NAMALWA (cell line): ENCODE measurements at regions not wholly inside any gene's neighbourhood (a gene's known extent, or its start where the extent isn't known, plus 50 kb on each side); places are given as distances from the start of the nearest gene placed in this dataset.

Experiments used
- DNase-seq: peaks from one replicate; pipeline ENCODE4 v3.0.0-alpha.2; 2015; ENCODE audit warnings: low spot score

- no peak for DNase-seq
Measured at GRCh38 chr6:113143206-113143605, 713.9 kb upstream of the MARCKS start.

DNA sequence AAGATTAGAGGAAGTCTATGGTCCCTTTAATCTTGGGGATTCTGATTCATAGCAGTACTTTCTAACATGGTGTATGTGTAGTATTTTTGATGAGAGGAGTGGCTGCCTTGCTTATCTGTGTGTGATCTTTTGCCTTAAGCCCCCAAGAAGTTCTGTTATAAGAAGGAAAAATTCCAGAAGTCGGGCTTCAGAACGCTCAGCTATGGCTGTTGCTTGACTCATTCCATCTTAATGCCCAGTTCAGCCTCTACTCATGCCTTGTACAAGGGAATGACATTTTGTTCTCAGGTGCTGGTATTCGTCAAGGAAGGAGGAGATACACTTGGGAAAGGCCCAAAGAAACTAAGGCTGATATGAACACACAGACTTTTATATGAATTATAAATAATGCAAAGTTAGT is 713.0 kb upstream of the MARCKS start:
- DNase-seq, result no peak

DNA sequence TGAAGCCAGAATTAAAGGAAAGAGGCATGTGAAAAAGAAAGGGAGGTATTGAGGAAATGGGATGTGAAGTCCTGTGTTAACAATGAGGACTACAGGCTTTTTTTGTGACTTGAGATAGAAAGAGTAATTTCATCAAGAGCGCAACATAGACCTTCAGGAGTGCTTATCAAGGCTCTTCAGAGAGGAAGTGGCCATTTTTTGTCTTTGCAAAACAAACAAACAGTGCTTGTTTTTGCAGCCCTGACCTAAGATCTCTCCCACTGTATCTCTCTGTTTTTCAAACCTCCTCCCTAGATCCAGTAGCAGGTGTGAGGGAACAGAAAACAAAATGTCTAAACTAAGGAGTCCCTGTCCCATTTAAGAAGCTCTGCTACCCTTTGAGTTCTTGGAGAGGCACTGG is 710.3 kb upstream of the MARCKS start:
- no peak for DNase-seq

DNA sequence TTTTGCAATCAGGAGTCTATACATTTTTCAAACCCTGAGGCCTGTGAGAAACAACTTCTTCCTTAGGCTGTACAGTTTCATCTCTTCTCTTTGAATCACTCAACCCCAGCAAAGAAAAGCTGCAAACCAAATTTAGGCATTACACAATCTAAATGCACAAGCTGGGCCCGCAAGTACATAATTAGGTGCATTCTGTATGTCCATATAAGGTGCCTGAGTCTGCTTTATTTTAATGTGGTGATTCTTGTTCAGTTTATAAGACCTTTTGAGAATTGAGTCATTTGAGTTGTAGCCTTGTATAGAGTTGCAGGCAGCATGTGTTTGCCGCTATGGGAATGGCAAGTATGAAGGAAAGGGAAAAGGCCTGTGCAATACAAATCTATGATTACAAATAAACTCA is 709.6 kb upstream of the MARCKS start:
- no peak for DNase-seq

GRCh38 chr6:113148566-113148965 is 708.6 kb upstream of the MARCKS start:
- DNase-seq, result no peak

DNA sequence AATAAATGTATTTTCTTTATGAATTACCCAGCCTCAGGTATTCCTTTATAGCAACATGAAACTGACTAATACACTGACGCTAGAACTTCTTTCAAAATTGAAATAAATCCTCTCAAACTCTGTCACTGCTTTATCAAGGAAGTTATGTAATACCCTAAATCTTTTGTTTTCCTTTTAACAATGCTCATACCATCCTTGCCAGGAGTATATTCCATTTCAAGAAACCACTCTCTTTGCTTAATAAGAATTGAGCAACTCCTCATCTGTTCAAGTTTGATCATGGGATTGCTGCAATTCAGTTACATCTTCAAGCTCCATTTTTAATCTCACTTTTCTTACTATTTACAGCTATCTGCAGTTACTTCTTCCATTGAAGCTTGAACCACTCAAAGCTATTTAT is 707.6 kb upstream of the MARCKS start:
- no peak for DNase-seq

DNA sequence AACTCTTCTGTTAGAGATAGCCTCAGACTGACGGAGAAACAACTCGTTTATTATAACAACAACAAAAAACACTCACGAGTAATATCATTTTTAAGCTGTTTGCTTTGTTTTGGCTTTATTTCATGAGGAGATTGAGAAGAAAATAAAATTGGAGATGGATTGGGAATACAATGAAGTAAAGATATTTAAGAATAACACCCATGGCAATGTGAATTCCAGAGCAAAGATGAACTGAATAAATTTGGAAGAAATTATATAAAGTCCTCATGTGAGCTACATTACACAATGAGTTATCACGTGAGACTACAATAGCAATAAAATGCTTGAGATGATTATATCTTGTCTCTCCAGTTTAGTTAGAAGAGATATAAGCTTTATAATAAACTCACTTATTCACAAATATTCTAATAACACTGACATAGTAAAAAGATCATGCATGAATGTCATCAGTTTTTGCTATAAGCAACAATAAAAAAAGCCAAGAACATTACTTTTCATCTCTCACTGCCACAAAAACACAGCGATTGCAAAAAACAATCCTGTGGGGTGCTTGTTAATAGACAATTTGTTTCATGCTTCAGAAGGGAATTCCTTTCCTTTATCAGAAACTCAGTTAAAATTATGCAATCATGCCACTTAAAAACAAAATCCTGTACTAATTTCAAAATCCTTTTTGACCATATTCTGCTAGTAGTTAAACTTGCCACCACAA is 696.7 kb upstream of the MARCKS start:
- DNase-seq, result no peak

- no peak for DNase-seq
Measured at GRCh38 chr6:113161018-113161315, 696.2 kb upstream of the MARCKS start.

GRCh38 chr6:113162739-113163138 is 694.4 kb upstream of the MARCKS start:
- no peak for DNase-seq

DNA sequence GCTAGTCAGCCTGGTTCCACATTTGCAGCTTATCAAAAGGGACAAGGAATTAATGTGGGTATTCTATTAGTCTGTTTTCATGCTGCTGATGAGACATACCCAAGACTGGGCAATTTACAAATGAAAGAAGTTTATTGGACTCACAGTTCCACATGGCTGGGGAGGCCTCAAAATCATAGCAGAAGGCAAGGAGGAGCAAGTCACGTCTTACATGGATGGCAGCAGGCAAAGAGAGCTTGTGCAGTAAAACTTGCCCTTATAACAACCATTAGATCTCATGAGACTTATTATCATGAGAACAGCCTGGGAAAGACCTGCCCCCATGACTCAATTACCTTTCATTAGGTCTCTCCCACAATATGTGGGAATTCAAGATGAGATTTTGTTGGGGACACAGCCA is 689.1 kb upstream of the MARCKS start:
- no peak for DNase-seq

GRCh38 chr6:113169484-113169883 is 687.7 kb upstream of the MARCKS start:
- no peak for DNase-seq

- no peak for DNase-seq
Measured at GRCh38 chr6:113170454-113170853, 686.7 kb upstream of the MARCKS start.

DNA sequence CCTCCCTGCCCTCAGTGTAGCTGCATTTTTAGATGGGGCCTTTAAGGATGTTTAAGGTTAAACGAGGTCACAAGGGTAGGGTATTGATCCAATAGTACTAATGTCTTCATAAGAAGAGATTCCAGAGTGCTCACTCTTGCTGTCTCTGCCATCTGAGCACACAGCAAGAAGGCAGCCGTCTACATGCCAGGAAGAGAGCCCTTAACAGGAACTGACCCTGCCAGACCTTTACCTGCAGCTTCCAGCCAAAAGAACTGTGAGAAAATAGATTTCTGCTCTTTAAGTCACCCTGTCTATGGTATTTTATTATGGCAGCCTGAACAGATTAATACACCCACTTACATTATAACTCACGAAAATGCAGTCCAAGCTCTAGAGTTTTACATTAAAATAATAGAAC is 685.3 kb upstream of the MARCKS start:
- no peak for DNase-seq

GRCh38 chr6:113172531-113172966 is 684.6 kb upstream of the MARCKS start:
- no peak for DNase-seq

DNA sequence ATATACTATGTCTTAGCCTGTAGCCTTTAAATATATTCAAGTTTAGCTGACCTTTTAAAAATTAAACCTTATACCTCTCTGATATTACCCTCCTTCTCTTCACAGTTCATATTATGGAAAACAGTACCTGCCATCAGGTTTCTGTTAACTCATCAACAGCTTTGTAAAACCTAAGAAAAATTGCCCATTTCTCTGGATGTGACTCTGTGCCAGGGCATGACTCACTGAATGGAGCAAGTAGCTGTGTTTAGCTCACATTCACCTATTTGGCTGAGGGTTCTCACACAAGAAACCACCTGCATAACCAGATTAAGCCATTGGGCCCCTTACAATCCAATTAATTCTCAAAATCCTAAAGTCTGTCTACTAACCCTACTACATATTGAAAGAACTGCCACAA is 678.8 kb upstream of the MARCKS start:
- DNase-seq, result no peak

- DNase-seq, result no peak
Measured at GRCh38 chr6:113181164-113181563, 676.0 kb upstream of the MARCKS start.

DNA sequence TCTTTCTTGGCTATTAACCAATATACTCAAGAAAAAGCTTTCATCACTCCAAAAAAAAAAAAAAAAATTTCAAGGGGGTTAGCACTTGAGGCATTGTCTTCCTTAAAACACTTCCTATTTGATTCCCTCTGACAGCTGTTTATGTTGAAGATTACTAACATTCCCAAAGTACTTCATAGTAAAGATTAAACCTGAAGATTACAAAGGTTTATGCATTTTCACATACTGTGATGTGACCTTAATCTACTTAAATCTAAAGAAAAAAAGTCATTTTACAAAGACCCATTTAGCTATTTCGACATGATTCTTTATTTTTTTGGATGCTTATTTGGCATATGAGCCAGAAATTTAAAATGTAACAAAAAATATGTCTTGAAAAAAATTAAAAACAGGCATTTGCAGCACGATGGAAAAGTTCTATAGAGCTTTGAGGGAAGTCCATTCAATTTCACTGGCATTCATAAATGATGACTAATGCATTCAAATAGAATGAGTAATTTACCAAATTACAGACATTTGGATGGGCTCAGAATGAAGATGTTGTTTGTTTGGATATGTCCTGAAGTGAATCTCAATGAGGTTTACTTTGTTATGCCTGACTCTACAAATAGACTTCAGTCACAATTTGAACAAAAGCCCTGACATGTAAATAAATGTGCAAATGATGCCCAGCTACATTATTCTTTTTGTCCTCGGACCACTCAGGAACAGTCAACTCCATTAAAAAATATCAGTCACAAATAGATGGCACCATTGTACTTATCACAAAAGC is 674.6 kb upstream of the MARCKS start:
- DNase-seq, result no peak

- no peak for DNase-seq
Measured at GRCh38 chr6:113184291-113184690, 672.9 kb upstream of the MARCKS start.

- DNase-seq, result no peak
Measured at GRCh38 chr6:113184736-113185135, 672.4 kb upstream of the MARCKS start.

- DNase-seq, result no peak
Measured at GRCh38 chr6:113185299-113185698, 671.8 kb upstream of the MARCKS start.

GRCh38 chr6:113187661-113188060 is 669.5 kb upstream of the MARCKS start:
- DNase-seq, result no peak

GRCh38 chr6:113188962-113189361 is 668.2 kb upstream of the MARCKS start:
- no peak for DNase-seq

GRCh38 chr6:113190170-113190569 is 667.0 kb upstream of the MARCKS start:
- DNase-seq, result peak; percentile 14

- no peak for DNase-seq
Measured at GRCh38 chr6:113194090-113194489, 663.1 kb upstream of the MARCKS start.
